ENCODE measurements at regions not wholly inside any gene's neighbourhood (a gene's known extent, or its start where the extent isn't known, plus 50 kb on each side); places are given as distances from the start of the nearest gene placed in this dataset.

DNA sequence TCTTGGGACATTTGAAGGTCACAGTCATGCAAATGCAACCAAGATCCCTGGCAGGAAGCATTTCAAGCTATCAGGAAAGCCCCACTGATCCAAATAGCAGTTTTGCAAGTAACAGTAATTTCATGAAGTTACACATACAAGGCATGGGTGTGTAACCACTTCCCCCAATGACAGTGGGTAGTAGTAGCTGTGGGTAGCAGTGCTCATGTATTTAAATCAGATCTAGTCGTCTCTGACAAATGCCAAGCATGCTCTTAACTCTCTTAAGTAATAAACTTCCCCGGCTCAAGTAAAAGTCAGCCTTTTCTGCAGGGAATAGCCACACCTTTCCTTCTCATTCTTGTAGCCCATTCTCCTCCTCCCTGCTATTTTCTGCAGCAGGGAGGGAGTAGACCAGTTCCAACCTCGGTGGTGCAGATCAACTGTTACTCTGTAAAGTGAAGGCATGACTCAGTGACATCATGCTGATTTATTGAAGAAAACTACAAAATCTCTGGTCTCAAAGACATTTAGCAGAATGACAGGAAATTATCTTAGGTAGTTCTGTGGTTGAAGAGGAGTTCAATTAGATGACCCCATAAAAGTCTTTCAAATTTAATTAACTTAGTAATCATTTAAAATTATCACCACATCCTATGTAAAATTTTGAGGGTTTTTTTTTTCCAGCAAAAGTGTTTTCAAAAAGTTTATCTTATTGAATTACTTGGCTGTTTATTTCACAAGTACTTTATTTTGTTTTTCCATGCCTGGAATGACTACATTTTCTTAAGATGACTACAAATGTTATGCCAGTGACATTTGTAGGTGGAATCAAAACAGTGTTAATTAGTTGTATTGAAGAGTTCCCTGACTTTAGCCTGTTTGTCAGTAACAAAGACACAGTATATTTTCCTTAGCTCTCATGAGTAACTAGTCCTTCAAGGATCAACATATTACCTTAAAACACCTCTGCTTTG is 568.3 kb downstream of the INHBA start:
- no peak for DNase-seq (ENCODE audit: low spot score)
- peak overlapping the region; percentile 57 for H3K27ac ChIP-seq (ENCODE audit: poor library complexity, severe bottlenecking)
- peak; percentile 92 for ATAC-seq (ENCODE audit: low read depth)
- H3K27me3 ChIP-seq (ENCODE audit: insufficient read depth, poor library complexity, severe bottlenecking): no peaks in the 10 kb centered on the region
- H3K36me3 ChIP-seq (ENCODE audit: low read depth): no peaks in the 10 kb centered on the region
- no peaks in the 10 kb centered on the region for H3K9me3 ChIP-seq (ENCODE audit: severe bottlenecking)
- H3K4me1 ChIP-seq (ENCODE audit: insufficient read depth, poor library complexity, severe bottlenecking): peaks cover 13% of the 10 kb centered on the region
- H3K4me3 ChIP-seq (ENCODE audit: severe bottlenecking): no peak overlapping the region
- TF ChIP-seq, protein P1, sequence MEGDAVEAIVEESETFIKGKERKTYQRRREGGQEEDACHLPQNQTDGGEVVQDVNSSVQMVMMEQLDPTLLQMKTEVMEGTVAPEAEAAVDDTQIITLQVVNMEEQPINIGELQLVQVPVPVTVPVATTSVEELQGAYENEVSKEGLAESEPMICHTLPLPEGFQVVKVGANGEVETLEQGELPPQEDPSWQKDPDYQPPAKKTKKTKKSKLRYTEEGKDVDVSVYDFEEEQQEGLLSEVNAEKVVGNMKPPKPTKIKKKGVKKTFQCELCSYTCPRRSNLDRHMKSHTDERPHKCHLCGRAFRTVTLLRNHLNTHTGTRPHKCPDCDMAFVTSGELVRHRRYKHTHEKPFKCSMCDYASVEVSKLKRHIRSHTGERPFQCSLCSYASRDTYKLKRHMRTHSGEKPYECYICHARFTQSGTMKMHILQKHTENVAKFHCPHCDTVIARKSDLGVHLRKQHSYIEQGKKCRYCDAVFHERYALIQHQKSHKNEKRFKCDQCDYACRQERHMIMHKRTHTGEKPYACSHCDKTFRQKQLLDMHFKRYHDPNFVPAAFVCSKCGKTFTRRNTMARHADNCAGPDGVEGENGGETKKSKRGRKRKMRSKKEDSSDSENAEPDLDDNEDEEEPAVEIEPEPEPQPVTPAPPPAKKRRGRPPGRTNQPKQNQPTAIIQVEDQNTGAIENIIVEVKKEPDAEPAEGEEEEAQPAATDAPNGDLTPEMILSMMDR (IDR thresholded peaks at IDR 0.05; ENCODE audit: poor library complexity, severe bottlenecking): no peak

DNA sequence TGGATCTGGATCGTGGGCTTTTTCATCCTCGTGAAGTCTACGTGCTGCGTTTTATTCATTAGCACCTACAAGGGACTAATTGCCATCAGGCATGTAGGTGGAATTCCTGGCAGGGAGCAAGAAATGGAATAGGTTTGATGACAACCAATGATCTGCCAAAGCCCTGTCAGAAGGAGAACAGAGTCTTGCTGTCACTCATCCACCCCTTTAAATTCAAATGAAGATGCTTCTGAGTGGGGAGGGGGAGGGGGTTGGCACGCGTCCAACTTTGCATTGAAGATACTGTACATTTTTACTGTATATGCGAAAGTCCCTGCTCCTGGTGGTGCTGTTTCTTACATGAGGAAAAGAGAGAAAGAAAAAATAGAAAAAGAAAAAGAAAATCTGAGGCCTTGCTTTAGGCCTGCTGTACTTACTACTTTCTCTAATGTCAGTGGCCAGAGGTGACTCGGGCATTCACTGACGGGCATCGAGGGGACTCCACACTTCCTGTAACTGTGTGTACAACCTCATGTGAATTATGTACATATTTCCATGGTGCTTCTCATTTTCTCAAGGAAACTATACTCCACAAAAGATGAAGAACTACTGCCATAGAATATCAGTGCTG is 569.1 kb downstream of the INHBA start:
- ATAC-seq (ENCODE audit: low read depth) (no peak), DNase-seq (ENCODE audit: low spot score) (no peak)
- Histone ChIP-seq H3K27ac (ENCODE audit: poor library complexity, severe bottlenecking) (peak overlapping the region; percentile 57), H3K4me1 (ENCODE audit: insufficient read depth, poor library complexity, severe bottlenecking) (peaks cover 13% of the 10 kb centered on the region), H3K9me3 (ENCODE audit: severe bottlenecking) (no peaks in the 10 kb centered on the region), H3K27me3 (ENCODE audit: insufficient read depth, poor library complexity, severe bottlenecking) (no peaks in the 10 kb centered on the region), H3K36me3 (ENCODE audit: low read depth) (no peaks in the 10 kb centered on the region), H3K4me3 (ENCODE audit: severe bottlenecking) (no peak overlapping the region)
- TF ChIP-seq, protein P1 (IDR thresholded peaks at IDR 0.05; ENCODE audit: poor library complexity, severe bottlenecking): no peak

DNA sequence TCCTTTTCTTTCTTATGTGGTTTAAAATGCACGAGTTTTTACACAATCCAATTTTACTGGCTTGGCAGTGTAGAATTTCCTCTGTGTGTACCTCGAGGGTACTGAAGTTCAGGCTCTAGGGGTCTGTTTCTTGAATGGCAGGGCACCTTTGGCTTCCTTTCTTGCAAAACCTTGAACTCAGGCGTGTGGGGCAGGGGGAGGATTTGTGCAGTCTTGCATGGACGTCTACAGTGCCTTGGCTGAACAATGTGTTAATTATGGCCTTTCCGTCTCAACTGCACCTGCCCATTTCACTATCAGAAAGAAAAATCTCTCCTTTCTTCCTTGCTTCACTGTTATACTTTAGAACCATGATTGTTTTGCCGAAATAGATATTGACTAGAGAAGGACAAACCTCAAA is 570.9 kb downstream of the INHBA start:
- no peak for ATAC-seq (ENCODE audit: low read depth)
- TF ChIP-seq, protein P1 (IDR thresholded peaks at IDR 0.05; ENCODE audit: poor library complexity, severe bottlenecking): no peak
- H3K27ac ChIP-seq (ENCODE audit: poor library complexity, severe bottlenecking): no peak overlapping the region
- H3K9me3 ChIP-seq (ENCODE audit: severe bottlenecking): no peaks in the 10 kb centered on the region
- no peaks in the 10 kb centered on the region for H3K36me3 ChIP-seq (ENCODE audit: low read depth)
- no peak overlapping the region for H3K4me3 ChIP-seq (ENCODE audit: severe bottlenecking)
- no peak for DNase-seq (ENCODE audit: low spot score)
- H3K4me1 ChIP-seq (ENCODE audit: insufficient read depth, poor library complexity, severe bottlenecking): peaks cover 13% of the 10 kb centered on the region
- H3K27me3 ChIP-seq (ENCODE audit: insufficient read depth, poor library complexity, severe bottlenecking): no peaks in the 10 kb centered on the region

DNA sequence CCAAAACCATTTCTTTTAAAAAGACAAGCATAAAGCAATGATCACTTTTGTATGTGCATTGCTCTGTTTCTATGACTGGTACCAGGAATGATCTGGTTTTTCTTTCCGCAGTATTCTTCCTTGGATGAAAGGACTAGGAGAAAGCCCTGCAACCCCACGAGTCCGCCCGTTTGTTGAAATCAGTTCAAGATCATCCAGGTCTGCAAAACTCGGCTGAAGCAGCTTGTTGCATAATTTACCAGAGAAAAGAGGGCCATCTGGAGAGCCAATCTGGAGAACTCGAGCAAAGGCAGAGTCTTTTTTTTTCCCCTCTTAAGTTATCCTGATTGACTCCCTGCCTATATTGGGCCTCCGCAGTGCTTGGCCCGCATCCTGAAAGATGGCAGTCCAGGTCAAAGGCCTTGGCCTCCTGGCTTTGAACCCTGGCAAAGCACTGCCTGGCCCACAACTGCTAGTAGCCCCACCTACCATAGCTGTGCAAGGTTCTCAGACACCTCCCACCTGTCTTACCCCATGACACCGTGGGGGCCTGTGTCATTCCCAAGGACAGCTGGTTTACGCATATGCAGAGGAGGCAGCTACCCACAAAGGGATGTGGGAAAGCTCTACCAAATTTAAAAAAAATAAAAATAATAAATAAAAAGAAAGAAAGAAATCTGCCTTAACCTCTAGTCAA is 572.2 kb downstream of the INHBA start:
- Histone ChIP-seq H3K27me3 (ENCODE audit: insufficient read depth, poor library complexity, severe bottlenecking) (no peaks in the 10 kb centered on the region), H3K27ac (ENCODE audit: poor library complexity, severe bottlenecking) (no peak overlapping the region), H3K4me1 (ENCODE audit: insufficient read depth, poor library complexity, severe bottlenecking) (peaks cover 13% of the 10 kb centered on the region), H3K9me3 (ENCODE audit: severe bottlenecking) (no peaks in the 10 kb centered on the region), H3K4me3 (ENCODE audit: severe bottlenecking) (no peak overlapping the region), H3K36me3 (ENCODE audit: low read depth) (no peaks in the 10 kb centered on the region)
- TF ChIP-seq, protein P1 (IDR thresholded peaks at IDR 0.05; ENCODE audit: poor library complexity, severe bottlenecking): no peak
- DNase-seq (ENCODE audit: low spot score): no peak
- ATAC-seq (ENCODE audit: low read depth): no peak
